K562 (cell line): ENCODE measurements at regions not wholly inside any gene's neighbourhood (a gene's known extent, or its start where the extent isn't known, plus 50 kb on each side); places are given as distances from the start of the nearest gene placed in this dataset.

Source experiments
- ATF3 ChIP-seq, 2 experiments: fragments of 450-650 bp in 1 of 2; sonication (generic) in 1 of 2; formaldehyde crosslinking in 1 of 2; IDR thresholded peaks in 1 of 2; conservative IDR thresholded peaks in 1 of 2; 2 replicates each; pipeline versions ENCODE4 v1.6.1 to v1.8.1; 2016 to 2023; ENCODE audit warnings: mild to moderate bottlenecking in 2 of 2, moderate library complexity in 2 of 2, inconsistent platforms in 1 of 2, missing genetic modification reagents in 1 of 2
- ELF4 ChIP-seq: fragments of 450-650 bp; formaldehyde crosslinking; IDR thresholded peaks from 2 replicates; pipeline ENCODE4 v1.4.0; 2022; ENCODE audit warnings: missing genetic modification characterization
- ERF ChIP-seq: fragments of 450-650 bp; formaldehyde crosslinking; IDR thresholded peaks from 2 replicates; pipeline ENCODE4 v1.4.0; 2020; ENCODE audit warnings: mild to moderate bottlenecking, mixed read lengths
- LEF1 ChIP-seq: fragments of 450-650 bp; IDR thresholded peaks from 2 replicates; pipeline ENCODE4 v1.6.1; 2016; ENCODE audit warnings: mild to moderate bottlenecking
- MXI1 ChIP-seq: IDR thresholded peaks from 2 replicates; pipeline ENCODE4 v1.6.1; 2011; ENCODE audit warnings: low read depth, mild to moderate bottlenecking, improper control_type of control experiment, low read length
- PHF20 ChIP-seq: fragments of 450-650 bp; IDR thresholded peaks from 2 replicates; pipeline ENCODE4 v1.6.1; 2018; ENCODE audit not compliant: partially characterized antibody
- PHF21A ChIP-seq: fragments of 450-650 bp; IDR thresholded peaks from 2 replicates; pipeline ENCODE4 v1.6.1; 2017; ENCODE audit warnings: low read depth, borderline replicate concordance
- TBP ChIP-seq: optimal IDR thresholded peaks from 2 replicates; pipeline ENCODE3; 2011; ENCODE audit warnings: low read depth, low read length, improper control_type of control experiment
- TEAD4 ChIP-seq, 2 experiments: sonication (generic) in 1 of 2; formaldehyde crosslinking in 1 of 2; IDR thresholded peaks; 2 replicates each; pipeline versions ENCODE4 v1.6.1 to v1.8.0; 2012 to 2022; ENCODE audit warnings: borderline replicate concordance in 1 of 2, inconsistent platforms in 1 of 2, low read length in 1 of 2, mild to moderate bottlenecking in 1 of 2, missing genetic modification reagents in 1 of 2
- UBTF ChIP-seq, 2 experiments: IDR thresholded peaks; 2 replicates each; pipeline ENCODE4 v1.6.1; 2012; ENCODE audit warnings: improper control_type of control experiment in 2 of 2, low read depth in 2 of 2, low read length in 2 of 2, borderline replicate concordance in 1 of 2
- YY1 ChIP-seq, 3 experiments: IDR thresholded peaks; 2 replicates each; pipeline ENCODE4 v1.6.1; 2011; ENCODE audit warnings: low read length in 2 of 3, mild to moderate bottlenecking in 2 of 3, moderate library complexity in 2 of 3, borderline replicate concordance in 1 of 3, control low read depth in 1 of 3, low read depth in 1 of 3; ENCODE audit not compliant: insufficient read depth in 3 of 3, insufficient replicate concordance in 2 of 3, control insufficient read depth in 1 of 3, insufficient read length in 1 of 3; ENCODE audit errors: extremely low read depth in 1 of 3
- ZFP91 ChIP-seq: sonication (generic); formaldehyde crosslinking; IDR thresholded peaks from 2 replicates; pipeline ENCODE4 v1.8.0; 2022; ENCODE audit warnings: mild to moderate bottlenecking, missing genetic modification reagents

GRCh38 chr15:92528736-92529135 lies 126.8 kb downstream of the FAM174B start:
- TF ChIP-seq UBTF (IDR thresholded peaks at IDR 0.05; ENCODE audit: borderline replicate concordance in 1 of 2, low read depth in 2 of 2, low read length in 2 of 2) (no peak), ZFP91 (CRISPR knock-in tag) (no peak), TBP (no peak), PHF21A (no peak), PHF20 (no peak), ELF4 (CRISPR knock-in tag) (no peak), YY1 (IDR thresholded peaks at IDR 0.05; ENCODE audit: borderline replicate concordance in 1 of 3, control insufficient read depth in 1 of 3, extremely low read depth in 1 of 3, insufficient read depth in 3 of 3, insufficient read length in 1 of 3, insufficient replicate concordance in 2 of 3, low read depth in 1 of 3, low read length in 2 of 3) (no peak), ATF3 (IDR thresholded peaks at IDR 0.05) (no peak), ATF3 (CRISPR knock-in tag; conservative IDR thresholded peaks at IDR 0.05) (no peak), LEF1 (no peak), ERF (no peak), TEAD4 (IDR thresholded peaks at IDR 0.05; ENCODE audit: low read length) (no peak), TEAD4 (CRISPR knock-in tag; IDR thresholded peaks at IDR 0.05; ENCODE audit: borderline replicate concordance) (no peak), MXI1 (no peak)
